H9 (cell line): ENCODE measurements at regions not wholly inside any gene's neighbourhood (a gene's known extent, or its start where the extent isn't known, plus 50 kb on each side); places are given as distances from the start of the nearest gene placed in this dataset.

ENCODE experiments used
- DNase-seq: peaks from one replicate; pipeline ENCODE4 v3.0.0-alpha.2; 2017
- H2AFZ ChIP-seq: one replicate; pipeline ENCODE4 v1.6.1; 2013; ENCODE audit warnings: mild to moderate bottlenecking, low read length, control low read depth, moderate library complexity
- H2AK5ac ChIP-seq: 2 replicates; pipeline ENCODE4 v1.6.1; 2013; ENCODE audit warnings: low read length, control low read depth, mixed read lengths; ENCODE audit not compliant: insufficient read length
- H2BK120ac ChIP-seq: one replicate; pipeline ENCODE4 v1.6.1; 2013; ENCODE audit warnings: low read depth, mild to moderate bottlenecking, low read length, control low read depth, inconsistent platforms; ENCODE audit not compliant: poor library complexity, severe bottlenecking
- H2BK12ac ChIP-seq: 2 replicates; pipeline ENCODE4 v1.6.1; 2013; ENCODE audit warnings: low read length, control low read depth, mixed read lengths, low read depth; ENCODE audit not compliant: insufficient read length
- H2BK15ac ChIP-seq: 2 replicates; pipeline ENCODE4 v1.6.1; 2013; ENCODE audit warnings: low read depth, low read length, control low read depth
- H2BK20ac ChIP-seq: one replicate; pipeline ENCODE4 v1.6.1; 2013; ENCODE audit warnings: low read depth, mild to moderate bottlenecking, low read length, control low read depth, inconsistent platforms; ENCODE audit not compliant: poor library complexity, severe bottlenecking
- H2BK5ac ChIP-seq: 2 replicates; pipeline ENCODE4 v1.6.1; 2013; ENCODE audit warnings: low read length, control low read depth, mixed read lengths; ENCODE audit not compliant: insufficient read length
- H3K14ac ChIP-seq: 2 replicates; pipeline ENCODE4 v1.6.1; 2013; ENCODE audit warnings: low read length, control low read depth; ENCODE audit not compliant: insufficient read depth
- H3K18ac ChIP-seq: 2 replicates; pipeline ENCODE4 v1.6.1; 2013; ENCODE audit warnings: low read depth, mild to moderate bottlenecking, mixed read lengths, low read length, control low read depth; ENCODE audit not compliant: insufficient read length
- H3K23ac ChIP-seq: 2 replicates; pipeline ENCODE4 v1.6.1; 2013; ENCODE audit warnings: low read length, control low read depth, mixed read lengths, low read depth; ENCODE audit not compliant: insufficient read length
- H3K23me2 ChIP-seq: 2 replicates; pipeline ENCODE4 v1.6.1; 2013; ENCODE audit warnings: low read depth, mild to moderate bottlenecking, mixed read lengths, low read length, control low read depth; ENCODE audit not compliant: insufficient read length, poor library complexity, severe bottlenecking
- H3K27ac ChIP-seq: 2 replicates; pipeline ENCODE4 v1.5.1; 2013; ENCODE audit warnings: low read length, control low read depth, mixed read lengths, low read depth; ENCODE audit not compliant: insufficient read length
- H3K27me3 ChIP-seq: 2 replicates; pipeline ENCODE4 v1.6.1; 2013; ENCODE audit warnings: low read length, control low read depth, inconsistent platforms; ENCODE audit not compliant: insufficient read depth
- H3K4ac ChIP-seq: 2 replicates; pipeline ENCODE4 v1.6.1; 2013; ENCODE audit warnings: low read depth, mild to moderate bottlenecking, control low read depth, inconsistent platforms, low read length, moderate library complexity
- H3K4me1 ChIP-seq: 2 replicates; pipeline ENCODE4 v1.6.1; 2013; ENCODE audit warnings: low read length, control low read depth, inconsistent platforms; ENCODE audit not compliant: insufficient read depth
- H3K4me2 ChIP-seq: 2 replicates; pipeline ENCODE4 v1.6.1; 2013; ENCODE audit warnings: low read length, control low read depth, mixed read lengths; ENCODE audit not compliant: insufficient read length, insufficient read depth
- H3K56ac ChIP-seq: 2 replicates; pipeline ENCODE4 v1.6.1; 2013; ENCODE audit warnings: low read depth, mild to moderate bottlenecking, mixed read lengths, low read length, control low read depth; ENCODE audit not compliant: insufficient read length
- H3K79me1 ChIP-seq: 2 replicates; pipeline ENCODE4 v1.6.1; 2013; ENCODE audit warnings: low read depth, mild to moderate bottlenecking, moderate library complexity, low read length, control low read depth, inconsistent platforms; ENCODE audit not compliant: insufficient read depth, poor library complexity, severe bottlenecking
- H3K79me2 ChIP-seq: 2 replicates; pipeline ENCODE4 v1.6.1; 2013; ENCODE audit warnings: low read length, control low read depth, inconsistent platforms; ENCODE audit not compliant: insufficient read depth
- H3K9ac ChIP-seq: 2 replicates; pipeline ENCODE4 v1.6.1; 2013; ENCODE audit warnings: low read length, control low read depth, mixed read lengths; ENCODE audit not compliant: insufficient read length; ENCODE audit errors: extremely low read depth
- H3K9me3 ChIP-seq: one replicate; pipeline ENCODE4 v1.6.1; 2013; ENCODE audit warnings: low read depth, low read length, inconsistent platforms; ENCODE audit not compliant: control insufficient read depth
- H3T11ph ChIP-seq: one replicate; pipeline ENCODE4 v1.6.1; 2013; ENCODE audit warnings: mild to moderate bottlenecking, low read length, control low read depth, inconsistent platforms
- H4K20me1 ChIP-seq: one replicate; pipeline ENCODE4 v1.6.1; 2013; ENCODE audit not compliant: control insufficient read depth, insufficient read length, insufficient read depth
- H4K5ac ChIP-seq: 2 replicates; pipeline ENCODE4 v1.6.1; 2013; ENCODE audit warnings: low read depth, mild to moderate bottlenecking, mixed read lengths, low read length, control low read depth; ENCODE audit not compliant: insufficient read length
- H4K8ac ChIP-seq: replicated peaks from 2 replicates; pipeline ENCODE4 v1.6.1; 2013; ENCODE audit warnings: low read length, control low read depth, mixed read lengths, low read depth; ENCODE audit not compliant: insufficient read length
- H4K91ac ChIP-seq: 2 replicates; pipeline ENCODE4 v1.6.1; 2013; ENCODE audit warnings: low read depth, mild to moderate bottlenecking, moderate library complexity, mixed read lengths, low read length, control low read depth; ENCODE audit not compliant: insufficient read length
- H3K27ac Mint-ChIP-seq, 3 experiments: 2 replicates in 2 of 3; 3 replicates in 1 of 3; pipeline ENCODE4 v1.8.0; 2020 to 2021; ENCODE audit warnings: mixed read lengths in 3 of 3, mild to moderate bottlenecking in 1 of 3, moderate library complexity in 1 of 3
- H3K27me3 Mint-ChIP-seq: 2 replicates; pipeline ENCODE4 v1.8.0; 2021; ENCODE audit warnings: low read depth, mild to moderate bottlenecking, moderate library complexity, mixed read lengths
- H3K36me3 Mint-ChIP-seq, 3 experiments: 2 replicates in 2 of 3; 3 replicates in 1 of 3; pipeline ENCODE4 v1.8.0; 2020 to 2021; ENCODE audit warnings: low read depth in 3 of 3, mixed read lengths in 3 of 3; ENCODE audit not compliant: insufficient read depth in 1 of 3
- H3K4me1 Mint-ChIP-seq, 2 experiments: 2 replicates each; pipeline ENCODE4 v1.8.0; 2020; ENCODE audit warnings: mixed read lengths in 2 of 2
- H3K4me3 Mint-ChIP-seq, 2 experiments: 2 replicates in 1 of 2; 3 replicates in 1 of 2; pipeline ENCODE4 v1.8.0; 2020 to 2021; ENCODE audit warnings: mild to moderate bottlenecking in 2 of 2, mixed read lengths in 2 of 2, moderate library complexity in 1 of 2
- H3K9me3 Mint-ChIP-seq, 2 experiments: 2 replicates in 1 of 2; 3 replicates in 1 of 2; pipeline ENCODE4 v1.8.0; 2020; ENCODE audit warnings: mild to moderate bottlenecking in 2 of 2, mixed read lengths in 2 of 2, moderate library complexity in 1 of 2
- CTCF ChIP-seq: fragments of 200-600 bp; sonication (generic); conservative IDR thresholded peaks from 3 replicates; pipeline ENCODE4 v1.8.0; 2021; ENCODE audit warnings: antibody characterized with exemption, mild to moderate bottlenecking
- WGBS: extraction: QIAGEN DNeasy Blood & Tissue Kit; methylation state at CpG from one replicate; pipeline ENCODE4 v1.1.7; 2013; ENCODE audit warnings: missing lambda C conversion rate, low lambda C conversion rate, mixed read lengths; ENCODE audit not compliant: insufficient read length; ENCODE audit errors: extremely low coverage; 5-methylcytosine and 5-hydroxymethylcytosine counted together

- Mint-ChIP-seq H3K4me3 (no peak overlapping the region), H3K27me3 (peaks cover 2% of the 10 kb centered on the region; the same call in 1 of the 2 replicates), H3K36me3 (peaks cover 2 to 4% (median 3%) of the 10 kb centered on the region in 3 experiments; a peak in 2 of 7 replicates), H3K4me1 (peaks cover 35 to 39% of the 10 kb centered on the region in 2 experiments), H3K9me3 (peaks cover 0 to 4% of the 10 kb centered on the region in 2 experiments; a peak in 1 of 5 replicates), H3K27ac (peak overlapping the region in 1 of 3 experiments; percentile 1; a peak in 2 of 7 replicates)
- Histone ChIP-seq H3K4ac (no peak overlapping the region), H3T11ph (no peak overlapping the region), H2BK12ac (no peak overlapping the region), H4K91ac (no peak overlapping the region), H3K9me3 (no peaks in the 10 kb centered on the region), H3K4me2 (no peak overlapping the region), H3K18ac (no peak overlapping the region), H2AFZ (no peak overlapping the region), H2BK20ac (no peak overlapping the region), H3K23ac (no peak overlapping the region), H3K79me1 (no peaks in the 10 kb centered on the region), H2AK5ac (no peak overlapping the region), H3K56ac (no peak overlapping the region), H4K5ac (no peak overlapping the region), H3K14ac (no peak overlapping the region), H3K9ac (no peak overlapping the region), H3K23me2 (no peaks in the 10 kb centered on the region), H2BK120ac (no peak overlapping the region), H3K4me1 (peaks cover 14% of the 10 kb centered on the region), H3K27ac (no peak overlapping the region), H4K8ac (no peak overlapping the region), H3K27me3 (no peaks in the 10 kb centered on the region), H2BK15ac (no peak overlapping the region), H4K20me1 (no peaks in the 10 kb centered on the region), H3K79me2 (no peaks in the 10 kb centered on the region), H2BK5ac (no peak overlapping the region)
- no peak for DNase-seq
- TF ChIP-seq CTCF = no peak
- WGBS = no CpG with 5 or more reads among the region's 5 CpGs
These were observed 68.4 kb upstream of the BACH2 start for GRCh38 chr6:90365002-90365401.
